Loucy (cell line): ENCODE measurements at regions not wholly inside any gene's neighbourhood (a gene's known extent, or its start where the extent isn't known, plus 50 kb on each side); places are given as distances from the start of the nearest gene placed in this dataset.

Experiments
- H2AFZ ChIP-seq: fragments of 200-600 bp; sonication (generic); 2 replicates; pipeline ENCODE4 v1.6.0; 2016; ENCODE audit warnings: antibody characterized with exemption, mild to moderate bottlenecking, low read length, moderate library complexity
- H3F3A ChIP-seq: fragments of 200-600 bp; 2 replicates; pipeline ENCODE4 v1.6.0; 2016; ENCODE audit warnings: antibody characterized with exemption, low read depth, mild to moderate bottlenecking
- H3K27me3 ChIP-seq: fragments of 200-600 bp; sonication (generic); 2 replicates; pipeline ENCODE4 v1.6.1; 2014; ENCODE audit warnings: low read length, mild to moderate bottlenecking; ENCODE audit not compliant: insufficient read depth, poor library complexity, severe bottlenecking
- H3K36me3 ChIP-seq: fragments of 200-600 bp; sonication (generic); 2 replicates; pipeline ENCODE4 v1.6.1; 2016; ENCODE audit warnings: low read length; ENCODE audit not compliant: insufficient read depth
- H3K4me1 ChIP-seq: fragments of 200-600 bp; sonication (generic); 2 replicates; pipeline ENCODE4 v1.5.1; 2014; ENCODE audit warnings: low read length, mild to moderate bottlenecking; ENCODE audit not compliant: insufficient read depth, poor library complexity, severe bottlenecking
- H3K4me2 ChIP-seq: fragments of 200-600 bp; sonication (generic); 2 replicates; pipeline ENCODE4 v1.6.0; 2014; ENCODE audit warnings: antibody characterized with exemption, low read length, low read depth, mild to moderate bottlenecking; ENCODE audit not compliant: poor library complexity, severe bottlenecking
- H3K4me3 ChIP-seq: fragments of 200-600 bp; sonication (generic); 2 replicates; pipeline ENCODE4 v1.5.1; 2014; ENCODE audit warnings: low read length, mild to moderate bottlenecking, mixed read lengths; ENCODE audit not compliant: poor library complexity, severe bottlenecking
- H3K79me2 ChIP-seq: fragments of 200-600 bp; sonication (generic); 2 replicates; pipeline ENCODE4 v1.6.1; 2014; ENCODE audit warnings: low read length; ENCODE audit not compliant: insufficient read depth
- H3K9ac ChIP-seq: fragments of 200-600 bp; sonication (generic); 2 replicates; pipeline ENCODE4 v1.6.0; 2014; ENCODE audit warnings: mild to moderate bottlenecking, low read depth, low read length, moderate library complexity; ENCODE audit not compliant: poor library complexity, severe bottlenecking
- H3K9me2 ChIP-seq: fragments of 200-600 bp; sonication (generic); replicated peaks from 2 replicates; pipeline ENCODE4 v1.6.1; 2016; ENCODE audit warnings: low read depth, low read length, mixed read lengths
- H3K9me3 ChIP-seq: fragments of 200-600 bp; sonication (generic); 2 replicates; pipeline ENCODE4 v1.6.1; 2014; ENCODE audit warnings: mild to moderate bottlenecking, antibody characterized with exemption, low read length, low read depth; ENCODE audit not compliant: insufficient read depth
- H4K20me1 ChIP-seq: fragments of 200-600 bp; sonication (generic); 2 replicates; pipeline ENCODE4 v1.6.0; 2014; ENCODE audit warnings: antibody characterized with exemption, low read length, mild to moderate bottlenecking; ENCODE audit not compliant: insufficient read depth, poor library complexity, severe bottlenecking
- EZH2phosphoT487 ChIP-seq: fragments of 200-600 bp; IDR thresholded peaks from 2 replicates; pipeline ENCODE4 v1.6.1; 2018; ENCODE audit warnings: antibody characterized with exemption, mild to moderate bottlenecking, moderate library complexity, borderline replicate concordance
- TF ChIP-seq, protein P1 (sequence below): fragments of 200-600 bp; sonication (generic); conservative IDR thresholded peaks from 2 replicates; pipeline ENCODE4 v1.5.1; 2014; ENCODE audit warnings: mild to moderate bottlenecking, antibody characterized with exemption, low read length

GRCh38 chr3:168813225-168813802 is 717.6 kb upstream of the GOLIM4 start:
- Histone ChIP-seq H3K4me2 (no peak overlapping the region), H4K20me1 (no peaks in the 10 kb centered on the region), H3K36me3 (no peaks in the 10 kb centered on the region), H3K4me1 (no peaks in the 10 kb centered on the region), H3K27me3 (peaks cover 3% of the 10 kb centered on the region), H3K9me2 (no peaks in the 10 kb centered on the region), H3K4me3 (no peak overlapping the region), H3K9ac (no peak overlapping the region), H3K79me2 (no peaks in the 10 kb centered on the region), H2AFZ (no peak overlapping the region), H3K9me3 (no peaks in the 10 kb centered on the region), H3F3A (no peaks in the 10 kb centered on the region)
- no peak for TF ChIP-seq EZH2phosphoT487
- TF ChIP-seq, protein P1, sequence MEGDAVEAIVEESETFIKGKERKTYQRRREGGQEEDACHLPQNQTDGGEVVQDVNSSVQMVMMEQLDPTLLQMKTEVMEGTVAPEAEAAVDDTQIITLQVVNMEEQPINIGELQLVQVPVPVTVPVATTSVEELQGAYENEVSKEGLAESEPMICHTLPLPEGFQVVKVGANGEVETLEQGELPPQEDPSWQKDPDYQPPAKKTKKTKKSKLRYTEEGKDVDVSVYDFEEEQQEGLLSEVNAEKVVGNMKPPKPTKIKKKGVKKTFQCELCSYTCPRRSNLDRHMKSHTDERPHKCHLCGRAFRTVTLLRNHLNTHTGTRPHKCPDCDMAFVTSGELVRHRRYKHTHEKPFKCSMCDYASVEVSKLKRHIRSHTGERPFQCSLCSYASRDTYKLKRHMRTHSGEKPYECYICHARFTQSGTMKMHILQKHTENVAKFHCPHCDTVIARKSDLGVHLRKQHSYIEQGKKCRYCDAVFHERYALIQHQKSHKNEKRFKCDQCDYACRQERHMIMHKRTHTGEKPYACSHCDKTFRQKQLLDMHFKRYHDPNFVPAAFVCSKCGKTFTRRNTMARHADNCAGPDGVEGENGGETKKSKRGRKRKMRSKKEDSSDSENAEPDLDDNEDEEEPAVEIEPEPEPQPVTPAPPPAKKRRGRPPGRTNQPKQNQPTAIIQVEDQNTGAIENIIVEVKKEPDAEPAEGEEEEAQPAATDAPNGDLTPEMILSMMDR, result no peak

- H3K4me3 ChIP-seq, result no peak overlapping the region
- H3F3A ChIP-seq, result no peaks in the 10 kb centered on the region
- no peaks in the 10 kb centered on the region for H3K79me2 ChIP-seq
- H3K9ac ChIP-seq, result no peak overlapping the region
- H3K27me3 ChIP-seq, result peaks cover 3% of the 10 kb centered on the region
- H3K4me2 ChIP-seq, result no peak overlapping the region
- no peaks in the 10 kb centered on the region for H3K36me3 ChIP-seq
- H3K9me3 ChIP-seq, result no peaks in the 10 kb centered on the region
- TF ChIP-seq EZH2phosphoT487, result no peak
- TF ChIP-seq, protein P1, result no peak
- H3K4me1 ChIP-seq, result no peaks in the 10 kb centered on the region
- H2AFZ ChIP-seq, result no peak overlapping the region
- no peaks in the 10 kb centered on the region for H4K20me1 ChIP-seq
- H3K9me2 ChIP-seq, result no peaks in the 10 kb centered on the region
These were observed 716.5 kb upstream of the GOLIM4 start for GRCh38 chr3:168812234-168812633.

- Histone ChIP-seq H3K36me3 (no peaks in the 10 kb centered on the region), H3F3A (no peaks in the 10 kb centered on the region), H3K4me3 (no peak overlapping the region), H3K27me3 (no peaks in the 10 kb centered on the region), H3K79me2 (no peaks in the 10 kb centered on the region), H4K20me1 (no peaks in the 10 kb centered on the region), H3K9ac (no peak overlapping the region), H2AFZ (no peak overlapping the region), H3K9me3 (no peaks in the 10 kb centered on the region), H3K4me2 (no peak overlapping the region), H3K4me1 (no peaks in the 10 kb centered on the region), H3K9me2 (no peaks in the 10 kb centered on the region)
- TF ChIP-seq EZH2phosphoT487, result no peak
- TF ChIP-seq, protein P1, result no peak
These were observed 712.9 kb upstream of the GOLIM4 start for GRCh38 chr3:168808596-168808995.
